Esophagus mucosa (tissue), 1 donor: ENCODE measurements at regions not wholly inside any gene's neighbourhood (a gene's known extent, or its start where the extent isn't known, plus 50 kb on each side); places are given as distances from the start of the nearest gene placed in this dataset.
"Not testable (repeated sequence)": the region's sequence is repeated elsewhere in the genome, so short reads cannot be mapped to it uniquely, and the experiment has no call there.

Experiments
- ATAC-seq: fragments of 200-7000 bp; cut with Tn5 transposase; one replicate; pipeline ENCODE4 v1.9.1; 2020
- donor health status: DM: yes; HTN: yes; CAD: no.

- no peak for ATAC-seq
Measured at GRCh38 chr2:60230596-60230995, 322.9 kb downstream of the BCL11A start.

GRCh38 chr2:60230037-60230436 lies 323.4 kb downstream of the BCL11A start:
- ATAC-seq = no peak

GRCh38 chr2:60226943-60227342 lies 326.5 kb downstream of the BCL11A start:
- no peak for ATAC-seq

GRCh38 chr2:60226191-60226590 lies 327.3 kb downstream of the BCL11A start:
- ATAC-seq = no peak

- ATAC-seq = no peak
Measured at GRCh38 chr2:60223859-60224258, 329.6 kb downstream of the BCL11A start.

GRCh38 chr2:60221098-60221497 lies 332.4 kb downstream of the BCL11A start:
- no peak for ATAC-seq

GRCh38 chr2:60219536-60219935 lies 333.9 kb downstream of the BCL11A start:
- no peak for ATAC-seq

GRCh38 chr2:60216452-60216995 lies 336.9 kb downstream of the BCL11A start:
- no peak for ATAC-seq

- no peak for ATAC-seq
Measured at GRCh38 chr2:60215386-60215901, 338.0 kb downstream of the BCL11A start.

GRCh38 chr2:60214626-60214875 lies 338.9 kb downstream of the BCL11A start:
- ATAC-seq = no peak

- peak; percentile 97 for ATAC-seq
Measured at GRCh38 chr2:60213865-60214625, 339.4 kb downstream of the BCL11A start.

- ATAC-seq = no peak
Measured at GRCh38 chr2:60212181-60212945, 341.1 kb downstream of the BCL11A start.

GRCh38 chr2:60189006-60189405 lies 364.4 kb downstream of the BCL11A start:
- not testable (repeated sequence) for ATAC-seq

- no peak for ATAC-seq
Measured at GRCh38 chr2:60175290-60175689, 378.2 kb downstream of the BCL11A start.

- no peak for ATAC-seq
Measured at GRCh38 chr2:60174146-60174545, 379.3 kb downstream of the BCL11A start.

GRCh38 chr2:60172801-60173200 lies 380.7 kb downstream of the BCL11A start:
- no peak for ATAC-seq

GRCh38 chr2:60170272-60170671 lies 383.2 kb downstream of the BCL11A start:
- ATAC-seq = no peak

GRCh38 chr2:60168247-60168646 lies 385.2 kb downstream of the BCL11A start:
- ATAC-seq = no peak

GRCh38 chr2:60167089-60167488 lies 386.4 kb downstream of the BCL11A start:
- ATAC-seq = no peak

- ATAC-seq = no peak
Measured at GRCh38 chr2:60163691-60164090, 389.8 kb downstream of the BCL11A start.

- no peak for ATAC-seq
Measured at GRCh38 chr2:60159519-60159918, 393.9 kb downstream of the BCL11A start.

- ATAC-seq = no peak
Measured at GRCh38 chr2:60158262-60158661, 395.2 kb downstream of the BCL11A start.

GRCh38 chr2:60157283-60157682 lies 396.2 kb downstream of the BCL11A start:
- ATAC-seq = no peak

GRCh38 chr2:60154142-60154541 lies 399.3 kb downstream of the BCL11A start:
- ATAC-seq = no peak
